ENCODE measurements at regions not wholly inside any gene's neighbourhood (a gene's known extent, or its start where the extent isn't known, plus 50 kb on each side); places are given as distances from the start of the nearest gene placed in this dataset.
A peak's percentile ranks its signal among the peaks of the same experiment; 100 is the strongest.
"Not testable (repeated sequence)": the region's sequence is repeated elsewhere in the genome, so short reads cannot be mapped to it uniquely, and the experiment has no call there.

DNA sequence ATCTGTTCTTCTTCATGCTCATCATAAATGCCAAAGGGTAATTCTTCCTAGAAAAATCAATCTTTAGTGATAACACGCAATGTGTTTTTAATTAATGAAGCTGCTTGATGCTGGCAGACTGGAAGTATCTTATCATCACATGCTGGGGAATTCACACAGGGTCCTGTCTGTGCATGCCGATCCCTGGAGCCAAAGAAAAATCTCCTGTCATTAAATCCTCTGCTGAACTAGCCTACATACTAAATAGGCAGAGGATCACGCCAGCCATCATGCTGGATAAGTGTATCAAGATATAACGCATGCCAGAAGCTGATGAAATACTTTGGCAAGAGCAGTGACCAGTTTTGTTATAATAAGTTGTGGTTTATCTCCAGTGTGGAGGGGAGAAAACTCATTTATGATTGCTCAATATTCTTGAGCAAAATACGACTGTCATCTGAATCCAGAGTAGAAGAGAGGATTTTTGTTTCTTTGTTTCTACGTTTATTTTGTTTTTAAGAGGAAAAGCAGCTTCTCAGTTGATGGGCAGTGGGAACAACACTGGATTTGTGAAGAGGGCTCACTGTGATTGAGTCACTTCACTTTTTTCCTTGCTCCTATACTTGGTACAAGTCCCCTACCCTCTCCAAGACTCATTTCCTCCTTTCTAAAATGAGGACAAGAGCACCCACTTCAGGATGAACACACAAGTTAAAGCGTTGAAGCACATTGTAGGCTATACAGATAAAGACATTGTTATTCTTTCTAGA lies 649.1 kb downstream of the TNS3 start:
- DNase-seq = peak; percentile 2

DNA sequence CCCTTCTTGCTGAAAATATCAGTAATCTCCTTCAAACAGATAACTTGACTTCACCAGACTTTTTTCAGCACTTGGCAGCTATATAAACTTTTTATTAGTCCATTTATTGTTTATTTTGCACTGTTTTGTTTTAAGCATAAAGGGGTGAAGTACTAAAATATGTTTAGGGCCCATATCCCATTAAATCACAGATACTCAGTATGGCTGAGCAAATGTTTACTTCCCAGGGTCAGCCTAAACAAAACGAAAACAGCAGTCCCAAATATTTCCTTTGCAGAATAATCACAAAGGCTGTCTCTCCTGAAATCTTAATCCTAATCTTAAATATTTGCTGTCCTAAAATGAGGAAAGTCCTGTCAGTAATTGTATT lies 649.6 kb downstream of the TNS3 start:
- DNase-seq = no peak

DNA sequence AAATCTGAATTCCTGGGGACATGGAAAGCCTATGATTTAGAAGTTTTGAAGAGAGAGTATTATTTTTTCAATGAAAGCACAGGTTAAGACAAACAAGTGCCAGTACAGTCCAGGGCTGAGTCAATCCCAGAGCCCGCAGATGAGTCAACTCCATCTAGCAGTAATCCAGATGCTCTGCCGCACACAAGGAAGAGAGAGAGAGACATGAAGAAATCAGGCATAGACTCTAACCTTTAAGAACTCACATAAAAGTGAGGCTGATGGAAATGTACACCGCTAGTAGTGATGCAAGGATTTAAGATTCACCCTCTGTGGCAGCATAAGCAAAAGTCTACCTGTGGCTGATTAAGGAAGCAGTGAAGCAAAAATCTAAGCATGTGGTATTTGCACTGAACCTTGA lies 651.5 kb downstream of the TNS3 start:
- DNase-seq = no peak

DNA sequence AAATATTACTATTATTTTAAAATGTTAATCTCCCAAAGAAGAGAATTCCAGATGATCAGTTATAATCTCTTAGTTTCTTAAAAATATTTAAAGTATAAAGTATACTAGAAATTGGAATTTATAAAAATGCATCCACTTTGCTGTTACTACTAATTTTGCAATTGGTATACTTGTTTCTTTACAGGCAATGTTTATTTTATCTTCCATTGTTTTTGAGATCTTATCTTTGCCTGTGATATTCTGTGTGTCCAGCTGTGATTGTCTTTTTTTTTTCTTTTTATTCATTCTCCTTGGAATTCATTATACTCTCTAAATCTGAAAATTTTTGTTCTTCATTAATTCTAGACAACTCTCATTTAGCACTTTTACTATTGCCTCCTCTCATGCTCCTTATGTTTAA lies 652.6 kb downstream of the TNS3 start:
- DNase-seq = no peak

DNA sequence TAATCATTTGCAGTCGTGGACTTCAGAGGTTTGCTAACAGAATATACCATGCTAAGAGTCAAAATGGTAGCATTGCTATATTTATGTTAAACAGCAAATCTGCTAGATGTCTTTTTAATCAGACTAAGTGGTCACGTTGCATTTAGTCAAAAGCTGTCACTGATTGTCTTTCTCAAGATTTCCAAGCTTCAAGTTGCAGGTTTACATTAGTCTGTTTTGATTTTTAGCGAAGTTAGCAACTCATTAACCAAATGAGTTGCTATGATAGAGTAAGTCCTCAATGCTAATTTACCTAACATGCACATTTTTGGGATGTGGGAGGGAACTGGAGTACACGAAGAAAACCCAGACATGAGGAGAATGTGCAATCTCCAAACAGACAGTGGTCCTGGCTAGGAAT lies 653.2 kb downstream of the TNS3 start:
- DNase-seq = no peak

DNA sequence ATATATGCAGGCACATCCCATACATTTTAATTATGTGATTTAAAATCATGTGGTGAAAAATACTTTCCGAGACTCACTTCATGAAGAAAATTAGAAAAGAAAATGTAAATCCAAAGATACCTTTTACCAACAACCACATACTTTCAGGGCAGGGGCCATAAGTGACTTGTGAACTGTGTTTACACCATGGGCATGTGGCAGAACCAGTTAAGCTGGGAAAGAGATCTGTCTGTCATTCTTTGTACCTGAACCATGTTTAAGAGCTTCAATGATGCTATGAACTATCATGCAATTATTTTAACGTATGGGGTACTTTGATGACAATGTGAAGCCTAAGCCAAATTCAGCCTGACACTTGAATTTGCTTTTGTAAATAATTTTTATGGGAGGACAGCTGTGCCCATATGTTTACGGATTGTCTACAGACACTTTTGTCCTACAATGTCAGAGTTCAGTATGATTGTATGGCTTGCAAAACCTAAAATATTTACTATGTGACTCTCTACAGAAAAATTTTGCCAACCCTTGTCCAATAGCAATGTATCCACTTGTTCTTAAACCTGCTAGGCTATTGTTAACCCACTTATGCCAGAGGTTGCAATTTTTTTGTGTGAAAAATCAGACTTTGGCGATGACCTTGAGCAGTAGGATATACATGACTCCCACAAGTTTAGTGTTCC lies 654.6 kb downstream of the TNS3 start:
- DNase-seq = no peak

DNA sequence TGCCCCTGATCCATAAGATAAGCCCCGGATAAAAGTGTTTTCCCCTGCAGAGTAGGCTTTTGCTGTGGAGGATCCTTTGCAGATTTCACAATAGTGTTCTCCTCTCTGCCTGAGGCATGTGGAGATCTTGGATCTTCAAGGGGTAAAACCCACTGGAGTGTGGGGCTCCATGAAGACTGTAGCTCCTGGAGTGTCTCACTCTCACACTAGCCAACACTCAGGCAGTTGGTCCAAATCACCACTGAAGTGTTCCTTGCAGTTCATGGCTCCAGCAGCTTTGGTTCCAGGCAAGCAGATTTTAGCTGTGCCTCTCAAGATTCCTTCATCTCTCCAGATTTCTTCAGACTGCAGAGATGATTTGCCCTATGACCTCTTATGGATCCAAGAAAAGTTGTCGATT lies 665.3 kb downstream of the TNS3 start:
- no peak for DNase-seq

DNA sequence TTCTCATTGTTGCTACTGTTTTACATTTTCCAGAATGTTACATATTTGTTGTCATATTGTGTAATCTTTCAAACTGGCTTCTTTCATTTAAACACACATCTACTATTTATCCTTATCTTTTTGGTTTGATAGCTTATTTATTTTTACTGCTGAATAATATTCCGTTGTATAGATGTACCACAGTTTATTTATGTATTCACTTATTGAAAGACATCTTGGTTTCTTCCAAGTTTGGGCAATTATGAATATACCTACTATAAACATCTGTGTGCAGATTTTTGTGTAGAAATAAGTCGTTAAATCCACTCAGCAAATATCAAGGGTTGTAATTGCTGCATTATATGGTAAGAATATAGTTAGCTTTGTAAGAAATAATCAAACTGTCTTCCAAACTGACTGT lies 669.2 kb downstream of the TNS3 start:
- DNase-seq = no peak

DNA sequence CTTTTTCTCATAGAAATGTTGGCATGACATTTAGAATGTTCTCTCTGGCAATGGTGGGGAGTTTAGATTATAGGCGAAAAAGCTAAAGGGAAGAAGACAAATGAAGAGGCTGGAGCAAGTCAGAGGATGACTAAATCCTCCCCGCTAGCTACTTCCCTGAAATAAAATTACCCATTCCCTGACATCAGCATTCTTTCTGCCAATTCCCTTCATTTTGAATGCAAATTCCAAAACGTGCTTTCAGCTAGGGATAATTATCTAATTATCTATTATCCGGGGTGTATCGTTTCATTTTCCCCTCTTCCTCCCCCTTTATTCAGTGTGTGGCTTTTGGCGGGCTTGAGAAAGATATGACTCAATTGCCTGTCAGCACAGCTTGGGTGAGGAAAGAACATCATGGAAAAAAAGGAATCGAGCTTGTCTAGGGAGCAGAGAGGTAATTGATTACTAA lies 672.3 kb downstream of the TNS3 start:
- no peak for DNase-seq

DNA sequence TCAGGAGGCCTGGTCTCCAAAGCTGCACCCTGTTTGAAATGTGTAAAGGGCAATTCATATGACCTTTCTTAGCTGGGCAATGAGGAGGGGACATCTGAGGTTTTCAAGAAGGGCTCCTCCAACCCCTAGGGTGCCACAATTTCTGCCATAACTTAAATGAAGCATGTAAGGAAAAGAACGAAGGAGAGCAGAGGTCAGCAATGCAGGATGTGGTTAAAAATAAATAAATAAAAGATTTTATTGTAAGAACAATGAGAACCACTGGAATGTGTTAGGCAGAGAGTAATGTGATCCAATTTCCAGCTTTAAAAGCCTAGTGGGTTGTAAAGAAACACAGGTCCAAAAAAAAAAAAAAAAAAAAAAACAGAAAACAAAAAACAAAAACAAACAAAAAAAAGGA lies 673.1 kb downstream of the TNS3 start:
- DNase-seq = no peak

DNA sequence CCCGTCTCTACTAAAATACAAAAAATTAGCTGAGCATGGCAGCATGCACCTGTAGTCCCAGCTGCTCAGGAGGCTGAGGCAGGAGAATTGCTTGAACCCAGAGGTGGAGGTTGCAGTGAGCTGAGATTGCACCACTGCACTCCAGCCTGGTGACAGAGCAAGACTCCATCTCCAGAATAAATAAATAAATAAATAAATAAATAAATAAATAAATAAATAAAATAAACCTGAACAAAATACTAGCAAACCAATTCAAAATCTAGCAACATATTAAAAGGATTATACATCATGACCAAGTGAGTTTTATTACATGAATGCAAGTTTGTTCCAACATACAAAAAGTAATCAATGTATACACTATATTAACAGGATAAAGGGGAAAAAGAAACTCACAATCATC lies 677.4 kb downstream of the TNS3 start:
- not testable (repeated sequence) for DNase-seq

DNA sequence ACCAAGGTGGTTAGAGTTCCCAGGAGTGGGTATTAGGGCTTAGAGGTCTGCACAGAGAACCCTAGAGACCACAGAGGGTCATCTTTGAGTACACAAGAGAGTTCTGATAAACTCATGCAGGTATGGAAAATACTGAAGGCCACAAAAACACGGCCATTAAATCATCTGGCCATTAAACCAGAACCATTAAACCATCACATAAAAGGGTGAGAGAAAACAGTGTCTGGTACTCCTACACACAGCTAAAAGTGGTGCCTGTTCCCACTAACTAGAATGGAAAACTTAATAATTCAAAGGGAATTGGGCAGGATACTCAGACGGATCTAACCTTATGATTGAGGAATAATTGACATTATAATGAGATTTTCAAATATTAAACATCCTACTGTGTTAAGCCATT lies 679.4 kb downstream of the TNS3 start:
- DNase-seq = no peak

DNA sequence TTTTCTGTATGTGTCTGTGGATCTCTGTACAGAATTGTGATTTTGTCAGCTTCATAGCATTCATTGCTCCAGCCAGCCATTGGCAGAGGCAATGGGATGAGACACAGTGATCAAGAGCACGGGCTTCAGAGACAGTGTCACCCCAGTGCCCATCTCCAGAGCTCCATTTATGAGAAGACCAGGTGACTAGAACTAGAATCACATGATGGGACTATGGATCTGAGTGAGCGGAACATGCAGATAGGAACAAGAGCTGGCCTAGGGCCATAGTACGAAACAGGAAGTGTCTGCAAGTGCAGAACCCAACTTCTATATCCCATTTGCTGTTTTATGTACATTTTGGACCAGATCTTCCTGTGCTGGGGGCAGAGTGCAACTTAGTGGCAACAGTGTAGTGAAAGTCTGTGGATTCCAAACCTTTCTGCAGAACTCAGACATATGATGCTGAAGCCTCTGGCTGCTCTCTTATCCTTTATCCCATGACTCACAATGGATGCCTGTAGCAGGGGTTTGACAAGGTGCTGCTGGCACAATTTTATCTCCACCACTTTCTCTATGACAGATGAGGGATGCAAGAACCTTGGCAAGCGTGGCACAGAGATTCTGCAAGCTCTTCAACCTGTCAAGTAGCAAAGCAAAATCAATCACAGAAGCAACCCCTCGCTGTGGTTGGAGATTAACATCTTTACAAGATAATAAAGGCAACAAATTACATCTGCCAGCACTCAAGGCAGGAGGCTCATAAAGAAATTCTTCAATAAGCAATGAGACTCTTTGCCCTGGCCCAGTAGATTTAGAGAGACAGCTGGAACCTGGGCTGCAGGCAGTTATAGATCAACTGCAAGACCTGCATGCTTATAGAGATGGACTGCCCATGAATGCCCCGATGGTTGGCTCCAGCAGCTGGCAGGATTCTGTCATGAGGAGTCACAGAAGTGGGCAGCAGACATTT lies 681.3 kb downstream of the TNS3 start:
- DNase-seq = no peak

DNA sequence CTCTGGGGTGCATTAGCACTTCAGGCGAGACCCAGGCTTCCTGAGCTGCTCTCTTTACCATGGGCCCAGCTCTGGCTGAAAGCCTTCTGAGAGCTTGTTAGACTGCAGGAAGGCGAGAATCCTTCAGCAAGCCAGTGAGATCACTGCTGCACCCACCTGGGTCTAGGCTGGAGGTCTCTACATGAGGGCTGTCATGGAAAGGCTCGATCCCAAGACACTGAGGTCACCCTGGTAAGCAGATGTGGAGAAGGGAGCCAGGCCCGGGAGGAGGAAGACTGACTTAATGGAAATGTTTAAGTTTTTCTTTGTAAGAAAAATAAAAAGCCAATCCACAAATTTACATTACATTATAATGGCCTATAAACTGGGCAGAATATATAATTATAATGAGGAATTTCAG lies 684.5 kb downstream of the TNS3 start:
- DNase-seq = no peak

DNA sequence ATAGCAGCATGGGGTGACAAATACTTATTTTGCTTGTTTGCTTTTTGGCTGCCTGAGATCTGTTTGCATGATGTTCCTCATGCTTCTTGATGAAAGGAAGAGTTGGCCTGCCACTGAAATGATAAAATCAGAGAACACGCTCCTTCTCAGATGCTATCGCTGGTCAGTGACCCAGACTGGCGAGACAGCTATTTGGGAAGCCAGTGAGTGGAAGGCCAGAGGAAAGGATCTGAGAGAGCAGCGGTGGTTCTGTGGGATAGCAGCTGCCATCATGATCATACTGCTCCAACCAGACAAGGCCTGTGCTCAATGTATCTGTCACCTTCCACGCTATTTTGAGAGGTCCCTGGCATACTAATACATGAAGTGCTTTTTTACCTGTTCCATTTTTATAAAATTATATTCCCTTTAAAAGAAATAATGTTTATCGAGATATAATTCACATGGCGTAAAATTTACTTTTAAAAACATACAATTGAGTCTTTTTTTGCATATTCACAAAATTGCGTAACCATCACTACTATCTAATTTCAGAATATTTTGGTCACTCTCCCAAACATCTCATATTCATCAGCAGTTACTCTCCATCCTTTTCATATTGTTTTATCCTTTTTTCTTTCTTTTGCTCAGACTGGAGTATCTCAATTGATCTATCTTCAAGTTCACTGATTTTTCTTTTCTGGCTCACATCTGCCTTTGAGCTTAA lies 695.1 kb downstream of the TNS3 start:
- DNase-seq = no peak

DNA sequence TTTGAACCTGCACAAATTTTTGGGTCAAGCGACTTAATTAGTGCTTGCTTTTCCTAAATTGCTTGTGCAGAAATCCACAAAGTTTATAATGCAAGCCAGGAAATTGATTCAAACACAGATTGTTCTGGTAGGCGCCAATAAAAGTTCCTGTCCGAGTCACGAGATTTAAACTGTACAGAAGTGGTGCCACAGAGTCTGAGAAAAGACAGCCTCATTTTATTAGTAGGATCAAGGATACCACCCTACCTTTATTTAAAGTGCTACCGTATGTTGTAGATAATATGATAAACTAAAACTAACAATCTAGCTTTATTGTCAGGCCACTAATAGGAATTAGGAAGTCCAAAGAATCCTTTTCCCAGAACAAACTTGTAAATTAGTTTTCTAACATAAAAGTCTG lies 696.7 kb downstream of the TNS3 start:
- DNase-seq = no peak

DNA sequence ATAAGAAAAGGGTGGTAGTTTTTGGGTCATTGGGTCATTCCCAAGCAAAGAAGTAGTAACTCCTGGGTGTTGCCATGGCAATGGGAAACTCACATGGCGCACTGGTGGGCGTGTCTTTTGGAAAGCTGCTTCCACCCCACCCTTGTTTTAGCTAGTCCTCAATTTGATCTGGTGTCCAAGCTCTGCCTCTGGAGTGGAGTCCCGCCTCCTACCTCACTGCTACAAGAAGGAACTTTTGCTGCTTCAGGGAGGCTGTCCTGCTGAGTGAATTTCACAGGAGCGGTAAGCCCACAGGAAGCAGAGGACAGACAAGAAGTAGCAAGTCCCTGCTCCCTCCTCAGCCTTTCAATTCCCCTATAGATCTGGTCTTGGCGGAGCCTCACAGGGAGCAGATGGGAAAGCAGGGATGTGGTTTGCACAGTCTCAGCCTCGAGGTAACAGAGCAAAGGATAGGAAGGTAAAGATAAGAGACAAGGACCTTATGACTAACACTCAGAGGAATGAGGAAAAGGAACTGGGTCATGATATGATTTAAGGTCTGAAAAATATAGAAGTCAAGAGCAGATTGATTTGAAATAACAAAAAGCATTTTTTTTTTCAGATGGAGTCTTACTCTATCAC lies 700.3 kb downstream of the TNS3 start:
- DNase-seq = no peak

DNA sequence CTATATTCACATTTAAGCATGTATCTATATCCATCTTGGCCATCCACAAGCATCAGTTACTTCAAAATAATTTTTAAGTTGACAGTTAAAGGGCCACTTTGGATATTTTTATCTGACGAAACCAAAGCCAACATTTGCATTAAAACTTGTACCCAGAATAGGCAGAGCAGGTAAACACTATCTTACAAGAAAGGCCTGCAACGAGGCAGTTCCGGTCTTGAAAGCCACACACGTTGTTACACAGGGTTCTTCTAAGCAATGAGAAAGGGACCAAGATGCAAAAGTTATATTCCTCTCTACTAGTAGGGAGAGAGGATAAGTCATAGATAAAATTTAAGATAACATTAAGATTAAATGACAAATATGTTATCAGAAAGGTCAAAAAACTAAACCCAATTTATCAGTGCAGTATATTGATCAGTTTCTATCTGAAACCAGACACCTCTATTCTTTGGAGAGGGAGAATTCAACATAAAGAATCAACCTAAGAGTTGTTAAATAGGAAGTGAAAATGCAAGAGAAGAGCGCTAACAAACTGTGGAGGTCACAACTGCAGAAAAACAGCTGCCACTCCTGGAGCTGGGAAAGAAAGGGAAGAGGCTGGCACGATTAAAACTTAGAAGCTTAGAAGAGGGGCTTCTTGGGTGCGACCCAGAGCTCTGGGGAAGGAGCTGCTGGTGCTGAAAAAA lies 701.3 kb downstream of the TNS3 start:
- no peak for DNase-seq

DNA sequence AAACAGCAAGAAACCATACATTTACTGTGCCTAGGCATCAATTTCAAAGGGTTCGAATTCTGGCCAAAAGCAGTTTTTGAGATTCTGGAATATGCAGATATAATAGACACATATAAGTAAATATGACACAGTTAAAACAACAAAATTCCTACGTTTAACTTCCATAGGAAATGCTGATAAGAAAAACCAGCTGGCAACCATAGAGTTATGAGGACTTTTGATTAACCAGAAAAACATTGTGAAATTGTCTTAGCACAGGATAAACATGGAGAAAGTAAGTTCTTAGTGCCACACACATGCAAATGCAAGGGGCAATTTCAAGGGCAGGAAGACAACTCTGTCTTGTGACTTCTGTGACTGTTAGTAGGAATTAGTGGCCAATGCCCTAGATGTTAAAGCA lies 702.1 kb downstream of the TNS3 start:
- DNase-seq = no peak

DNA sequence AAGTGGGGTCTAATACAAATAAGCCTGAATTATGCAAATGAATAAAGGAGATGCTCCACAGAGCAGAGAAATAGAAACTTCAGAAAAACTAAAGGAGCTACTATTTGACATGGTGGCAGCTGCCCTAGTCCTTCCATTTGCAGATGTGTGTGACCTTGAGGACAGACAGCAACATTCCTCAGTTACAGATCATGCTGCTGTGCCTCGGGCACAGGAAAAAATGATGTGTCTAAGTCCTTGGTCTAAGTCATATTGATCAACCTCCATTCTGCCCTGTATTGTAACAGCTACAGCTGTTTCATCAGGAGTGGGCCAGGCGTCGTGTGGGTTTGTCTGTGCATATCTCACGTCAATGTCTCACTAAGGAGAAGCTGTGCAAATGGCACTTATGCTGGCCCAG lies 710.4 kb downstream of the TNS3 start:
- no peak for DNase-seq

DNA sequence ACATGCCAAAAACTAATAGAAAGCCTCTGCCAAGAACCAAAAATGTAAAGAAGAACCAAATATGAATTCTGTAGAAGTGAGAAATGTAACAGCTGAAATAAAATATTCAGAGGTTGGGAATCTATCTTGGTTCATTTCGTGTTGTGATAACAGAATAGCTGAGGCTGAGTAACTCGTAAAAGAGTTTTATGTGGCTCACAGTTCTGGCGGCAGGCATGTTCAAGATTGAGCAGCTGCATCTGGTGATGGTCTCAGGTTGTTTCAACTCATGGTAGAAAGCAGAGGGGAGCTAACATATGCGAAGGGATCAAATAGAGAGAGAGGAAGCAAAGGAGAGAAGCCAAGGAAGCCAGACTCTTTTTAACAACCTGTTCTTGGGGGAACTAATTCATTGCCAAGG lies 717.2 kb downstream of the TNS3 start:
- no peak for DNase-seq

DNA sequence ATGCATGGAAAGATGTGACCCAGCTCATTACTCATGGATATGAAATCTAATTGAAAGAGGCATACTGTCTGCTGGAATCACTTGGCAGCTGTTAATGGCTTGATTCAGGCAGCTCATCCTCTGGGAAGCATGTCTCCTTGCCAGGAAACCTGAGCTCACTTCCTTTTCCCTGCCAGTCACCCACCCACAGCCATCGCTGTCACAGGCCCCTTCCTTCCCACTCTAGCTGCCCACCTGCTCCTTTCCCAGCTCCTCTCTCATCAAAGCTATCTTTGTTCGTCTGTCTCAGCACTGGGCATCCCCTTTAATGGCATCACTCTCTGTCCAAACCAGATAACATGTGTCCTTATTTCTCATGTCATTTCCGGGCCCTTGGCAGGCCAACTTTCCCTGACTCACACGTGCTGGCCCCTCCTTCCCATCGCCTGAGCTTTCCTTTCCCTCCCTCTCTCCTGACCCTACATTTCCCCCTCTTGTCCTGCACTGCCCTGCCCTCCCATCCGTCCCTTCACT lies 721.9 kb downstream of the TNS3 start:
- no peak for DNase-seq
